CD4-positive, alpha-beta T cell (primary cell): ENCODE measurements at regions not wholly inside any gene's neighbourhood (a gene's known extent, or its start where the extent isn't known, plus 50 kb on each side); places are given as distances from the start of the nearest gene placed in this dataset.

ENCODE experiments used
- ATAC-seq: fragments of 200-7000 bp; cut with Tn5 transposase; one replicate; pipeline ENCODE4 v1.10.0; 2022; ENCODE audit warnings: mild to moderate bottlenecking; ENCODE audit not compliant: poor library complexity
- CTCF ChIA-PET: fragments of 350-600 bp; sonication (Branson Sonifier 250); formaldehyde crosslinking; loops from one replicate; lab custom pipeline; 2021; ENCODE audit warnings: antibody characterized with exemption, inconsistent platforms; lab: Charles Lee
- POLR2A ChIA-PET: fragments of 350-600 bp; sonication (Branson Sonifier 250); formaldehyde crosslinking; loops from one replicate; lab custom pipeline; 2021; ENCODE audit warnings: antibody characterized with exemption, inconsistent platforms; lab: Charles Lee
- DNase-seq, 14 experiments: peaks; one replicate each; pipeline ENCODE4 v3.0.0-alpha.2; 2013 to 2020; ENCODE audit warnings: mixed read lengths in 2 of 14
- H3K27ac ChIP-seq, 2 donors: one replicate each; pipeline versions ENCODE4 v1.5.1 to v1.7.0; 2013; ENCODE audit warnings: low read length in 2 of 2, low read depth in 1 of 2, mild to moderate bottlenecking in 1 of 2
- H3K27me3 ChIP-seq, 2 experiments: 1 replicate in 1 of 2; 2 replicates in 1 of 2; pipeline versions ENCODE4 v1.6.1 to v1.7.0; 2013; ENCODE audit warnings: low read length in 2 of 2, control low read depth in 1 of 2, mild to moderate bottlenecking in 1 of 2, moderate library complexity in 1 of 2; ENCODE audit not compliant: insufficient read depth in 2 of 2, control insufficient read depth in 1 of 2
- H3K36me3 ChIP-seq: one replicate; pipeline ENCODE4 v1.6.1; 2013; ENCODE audit warnings: low read length, control low read depth; ENCODE audit not compliant: insufficient read depth
- H3K4me1 ChIP-seq: one replicate; pipeline ENCODE4 v1.6.1; 2013; ENCODE audit warnings: low read length, control low read depth; ENCODE audit not compliant: insufficient read depth
- H3K4me3 ChIP-seq: one replicate; pipeline ENCODE4 v1.5.1; 2013; ENCODE audit warnings: mild to moderate bottlenecking, low read length, moderate library complexity
- H3K9me3 ChIP-seq, 2 experiments: 1 replicate in 1 of 2; 2 replicates in 1 of 2; pipeline versions ENCODE4 v1.6.1 to v1.7.0; 2013; ENCODE audit warnings: low read length in 2 of 2, mild to moderate bottlenecking in 2 of 2, control low read depth in 1 of 2, moderate library complexity in 1 of 2; ENCODE audit not compliant: control insufficient read depth in 1 of 2, insufficient read depth in 1 of 2
- H3K27ac Mint-ChIP-seq: one replicate; pipeline ENCODE4 v1.8.0; 2020; ENCODE audit warnings: mixed read lengths
- H3K27me3 Mint-ChIP-seq: one replicate; pipeline ENCODE4 v1.8.0; 2021; ENCODE audit warnings: mixed read lengths
- H3K36me3 Mint-ChIP-seq: one replicate; pipeline ENCODE4 v1.8.0; 2021; ENCODE audit warnings: low read depth, mixed read lengths
- H3K4me1 Mint-ChIP-seq: one replicate; pipeline ENCODE4 v1.8.0; 2021; ENCODE audit warnings: low read depth, mixed read lengths
- H3K4me3 Mint-ChIP-seq: one replicate; pipeline ENCODE4 v1.8.0; 2020; ENCODE audit warnings: mild to moderate bottlenecking, mixed read lengths
- H3K9me3 Mint-ChIP-seq: one replicate; pipeline ENCODE4 v1.8.0; 2020; ENCODE audit warnings: mixed read lengths
- intact Hi-C, 2 experiments: fragments of 100-400 bp; cut with DNase I in 1 of 2; cut with micrococcal nuclease in 1 of 2; formaldehyde crosslinking; loops; one replicate each; pipeline versions ENCODE4 v1.15.1 to v1.9.0; 2023 to 2025; cut with DNase I, micrococcal nuclease
- TF ChIP-seq, protein P1 (sequence below): fragments of 200-600 bp; IDR thresholded peaks from one replicate; pipeline ENCODE4 v1.8.0; 2022; ENCODE audit warnings: antibody characterized with exemption, mild to moderate bottlenecking

- Histone ChIP-seq H3K4me1 (peaks cover 7% of the 10 kb centered on the region), H3K27me3 (no peaks in the 10 kb centered on the region), H3K36me3 (no peaks in the 10 kb centered on the region), H3K9me3 (no peaks in the 10 kb centered on the region), H3K27ac (no peak overlapping the region), H3K4me3 (no peak overlapping the region)
- peaks cover 14% of the 10 kb centered on the region for H3K4me1 Mint-ChIP-seq
- CTCF ChIA-PET: no interaction called here
- no peak for DNase-seq
- intact Hi-C loops: no loop called here
- TF ChIP-seq, protein P1, sequence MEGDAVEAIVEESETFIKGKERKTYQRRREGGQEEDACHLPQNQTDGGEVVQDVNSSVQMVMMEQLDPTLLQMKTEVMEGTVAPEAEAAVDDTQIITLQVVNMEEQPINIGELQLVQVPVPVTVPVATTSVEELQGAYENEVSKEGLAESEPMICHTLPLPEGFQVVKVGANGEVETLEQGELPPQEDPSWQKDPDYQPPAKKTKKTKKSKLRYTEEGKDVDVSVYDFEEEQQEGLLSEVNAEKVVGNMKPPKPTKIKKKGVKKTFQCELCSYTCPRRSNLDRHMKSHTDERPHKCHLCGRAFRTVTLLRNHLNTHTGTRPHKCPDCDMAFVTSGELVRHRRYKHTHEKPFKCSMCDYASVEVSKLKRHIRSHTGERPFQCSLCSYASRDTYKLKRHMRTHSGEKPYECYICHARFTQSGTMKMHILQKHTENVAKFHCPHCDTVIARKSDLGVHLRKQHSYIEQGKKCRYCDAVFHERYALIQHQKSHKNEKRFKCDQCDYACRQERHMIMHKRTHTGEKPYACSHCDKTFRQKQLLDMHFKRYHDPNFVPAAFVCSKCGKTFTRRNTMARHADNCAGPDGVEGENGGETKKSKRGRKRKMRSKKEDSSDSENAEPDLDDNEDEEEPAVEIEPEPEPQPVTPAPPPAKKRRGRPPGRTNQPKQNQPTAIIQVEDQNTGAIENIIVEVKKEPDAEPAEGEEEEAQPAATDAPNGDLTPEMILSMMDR: no peak
- no peaks in the 10 kb centered on the region for H3K27me3 Mint-ChIP-seq
- no peaks in the 10 kb centered on the region for H3K36me3 Mint-ChIP-seq
- POLR2A ChIA-PET: no interaction called here
- no peaks in the 10 kb centered on the region for H3K9me3 Mint-ChIP-seq
- no peak overlapping the region for H3K4me3 Mint-ChIP-seq
- no peak overlapping the region for H3K27ac Mint-ChIP-seq
- no peak for ATAC-seq
Observed at GRCh38 chr3:188979248-188979647, 192.5 kb upstream of the TPRG1 start.

GRCh38 chr3:188979669-188980310 is 192.0 kb upstream of the TPRG1 start:
- intact Hi-C loops: no loop called here
- H3K27ac Mint-ChIP-seq: no peak overlapping the region
- POLR2A ChIA-PET: no interaction called here

DNA sequence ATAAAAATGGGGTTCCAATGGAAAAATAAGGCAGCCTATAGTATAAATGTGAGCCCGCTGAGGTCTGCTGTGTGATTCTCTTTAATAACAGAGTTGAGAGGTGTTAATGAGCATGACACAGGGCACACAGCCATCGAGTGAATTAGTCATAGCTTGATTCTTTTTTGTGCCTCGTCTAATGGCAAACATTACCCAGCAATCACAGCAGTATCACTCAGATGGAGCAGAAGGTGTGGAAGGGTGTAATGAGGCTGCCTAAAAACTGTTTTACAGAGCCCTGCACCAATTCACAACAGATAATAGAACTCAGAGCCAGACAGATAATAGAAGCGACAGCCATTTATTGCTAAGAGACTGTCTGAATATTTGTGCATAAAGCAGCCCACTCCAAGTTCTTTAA is 178.6 kb upstream of the TPRG1 start:
- intact Hi-C loops: no loop called here
- Mint-ChIP-seq H3K4me3 (no peak overlapping the region), H3K9me3 (no peaks in the 10 kb centered on the region), H3K27ac (no peak overlapping the region), H3K36me3 (no peaks in the 10 kb centered on the region), H3K4me1 (no peaks in the 10 kb centered on the region), H3K27me3 (peaks cover 20% of the 10 kb centered on the region)
- no peak for ATAC-seq
- no peaks in the 10 kb centered on the region for H3K4me1 ChIP-seq
- no peak overlapping the region for H3K4me3 ChIP-seq
- TF ChIP-seq, protein P1: no peak
- H3K27me3 ChIP-seq: no peaks in the 10 kb centered on the region
- CTCF ChIA-PET: no interaction called here
- no peaks in the 10 kb centered on the region for H3K36me3 ChIP-seq
- H3K27ac ChIP-seq: no peak overlapping the region
- no peaks in the 10 kb centered on the region for H3K9me3 ChIP-seq
- POLR2A ChIA-PET: no interaction called here
- no peak for DNase-seq

More at GRCh38 chr3:188979669-188980310, 192.0 kb upstream of the TPRG1 start:
- H3K27me3 Mint-ChIP-seq: no peaks in the 10 kb centered on the region
- DNase-seq (no peak), ATAC-seq (no peak)
- H3K4me3 Mint-ChIP-seq: no peak overlapping the region
- no peak overlapping the region for H3K27ac ChIP-seq
- H3K36me3 ChIP-seq: no peaks in the 10 kb centered on the region
- TF ChIP-seq, protein P1: no peak
- peaks cover 5% of the 10 kb centered on the region for H3K4me1 ChIP-seq
- H3K9me3 ChIP-seq: no peaks in the 10 kb centered on the region
- no peaks in the 10 kb centered on the region for H3K36me3 Mint-ChIP-seq
- no peaks in the 10 kb centered on the region for H3K27me3 ChIP-seq
- no peak overlapping the region for H3K4me3 ChIP-seq
- no peaks in the 10 kb centered on the region for H3K9me3 Mint-ChIP-seq
- CTCF ChIA-PET: no interaction called here
- H3K4me1 Mint-ChIP-seq: peaks cover 9% of the 10 kb centered on the region
